HEK293 (cell line): ENCODE measurements at regions not wholly inside any gene's neighbourhood (a gene's known extent, or its start where the extent isn't known, plus 50 kb on each side); places are given as distances from the start of the nearest gene placed in this dataset.

ENCODE experiments used
- CTCF ChIA-PET: fragments of 350-600 bp; formaldehyde crosslinking; extraction: SDS; loops from one replicate; lab custom pipeline; 2021; ENCODE audit warnings: antibody characterized with exemption; lab: Yijun Ruan, JAX
- POLR2A ChIA-PET: fragments of 300-600 bp; formaldehyde crosslinking; extraction: SDS; loops from one replicate; lab custom pipeline; 2020; ENCODE audit warnings: antibody characterized with exemption, inconsistent platforms; lab: Yijun Ruan, JAX
- H3K27ac ChIP-seq: fragments of 200-500 bp; sonication (Bioruptor generic); 2 replicates; pipeline ENCODE4 v1.5.1; 2014; ENCODE audit warnings: low read depth, low read length, control low read depth, inconsistent platforms; ENCODE audit errors: extremely low read depth
- H3K36me3 ChIP-seq, 2 experiments: fragments of 200-500 bp in 1 of 2; sonication (Bioruptor generic) in 1 of 2; 1 replicate in 1 of 2; 2 replicates in 1 of 2; pipeline ENCODE4 v1.5.1; 2014 to 2017; ENCODE audit warnings: inconsistent platforms in 2 of 2, low read length in 2 of 2; ENCODE audit not compliant: control insufficient read depth in 2 of 2, insufficient read depth in 1 of 2
- H3K4me1 ChIP-seq: fragments of 200-500 bp; sonication (Bioruptor generic); 2 replicates; pipeline ENCODE4 v1.5.1; 2014; ENCODE audit warnings: mild to moderate bottlenecking, low read length, inconsistent platforms; ENCODE audit not compliant: control insufficient read depth, insufficient read depth
- H3K4me3 ChIP-seq: 2 replicates; pipeline ENCODE4 v1.5.1; 2011; ENCODE audit warnings: low read depth, mild to moderate bottlenecking, control low read depth, low read length, moderate library complexity
- H3K9me3 ChIP-seq: fragments of 200-500 bp; sonication (Bioruptor generic); 2 replicates; pipeline ENCODE4 v1.5.1; 2014; ENCODE audit warnings: low read depth, low read length, inconsistent platforms; ENCODE audit not compliant: control insufficient read depth, insufficient read depth
- SCRT1 ChIP-seq: fragments of 450-650 bp; formaldehyde crosslinking; IDR thresholded peaks from 2 replicates; pipeline ENCODE4 v1.5.1; 2016; ENCODE audit warnings: missing biosample characterization, missing genetic modification characterization, borderline replicate concordance
- SCRT2 ChIP-seq: fragments of 450-650 bp; formaldehyde crosslinking; IDR thresholded peaks from 2 replicates; pipeline ENCODE4 v1.5.1; 2016; ENCODE audit warnings: missing biosample characterization, missing genetic modification characterization
- ZNF114 ChIP-seq: fragments of 450-650 bp; formaldehyde crosslinking; IDR thresholded peaks from 2 replicates; pipeline ENCODE4 v1.5.0; 2017; ENCODE audit warnings: missing biosample characterization, missing genetic modification characterization
- ZNF121 ChIP-seq: fragments of 450-650 bp; formaldehyde crosslinking; IDR thresholded peaks from 2 replicates; pipeline ENCODE4 v1.5.1; 2016; ENCODE audit warnings: missing biosample characterization, missing genetic modification characterization
- ZNF501 ChIP-seq: fragments of 450-650 bp; formaldehyde crosslinking; IDR thresholded peaks from 2 replicates; pipeline ENCODE4 v1.5.1; 2016; ENCODE audit warnings: missing biosample characterization, missing genetic modification characterization
- ZNF558 ChIP-seq: fragments of 450-650 bp; formaldehyde crosslinking; IDR thresholded peaks from 2 replicates; pipeline ENCODE4 v1.5.1; 2016; ENCODE audit warnings: missing biosample characterization, missing genetic modification characterization
- ZNF571 ChIP-seq: fragments of 450-650 bp; formaldehyde crosslinking; IDR thresholded peaks from 2 replicates; pipeline ENCODE4 v1.5.0; 2017; ENCODE audit warnings: missing biosample characterization, missing genetic modification characterization
- ZNF629 ChIP-seq: fragments of 450-650 bp; formaldehyde crosslinking; IDR thresholded peaks from 2 replicates; pipeline ENCODE4 v1.5.1; 2017; ENCODE audit warnings: missing biosample characterization, missing genetic modification characterization
- ZNF664 ChIP-seq: fragments of 450-650 bp; formaldehyde crosslinking; IDR thresholded peaks from 2 replicates; pipeline ENCODE4 v1.5.1; 2016; ENCODE audit warnings: missing biosample characterization, missing genetic modification characterization
- TF ChIP-seq, protein P1 (sequence below): fragments of 450-650 bp; IDR thresholded peaks from 2 replicates; pipeline ENCODE4 v1.5.1; 2018; ENCODE audit warnings: missing biosample characterization, missing genetic modification characterization
- TF ChIP-seq, protein P2 (sequence below): fragments of 450-650 bp; formaldehyde crosslinking; IDR thresholded peaks from 2 replicates; pipeline ENCODE4 v1.5.1; 2017; ENCODE audit warnings: missing biosample characterization, mild to moderate bottlenecking, missing genetic modification characterization, moderate library complexity
- TF ChIP-seq, protein P3 (sequence below): fragments of 450-650 bp; formaldehyde crosslinking; IDR thresholded peaks from 2 replicates; pipeline ENCODE4 v1.5.1; 2016; ENCODE audit warnings: missing biosample characterization, missing genetic modification characterization
- TF ChIP-seq, protein P4 (sequence below): fragments of 450-650 bp; formaldehyde crosslinking; IDR thresholded peaks from 2 replicates; pipeline ENCODE4 v1.5.1; 2016; ENCODE audit warnings: missing biosample characterization, missing genetic modification characterization
- TF ChIP-seq, protein P5 (sequence below): fragments of 450-650 bp; formaldehyde crosslinking; IDR thresholded peaks from 2 replicates; pipeline ENCODE4 v1.5.1; 2016; ENCODE audit warnings: missing biosample characterization, missing genetic modification characterization, borderline replicate concordance
- TF ChIP-seq, protein P6 (sequence below): fragments of 450-650 bp; formaldehyde crosslinking; IDR thresholded peaks from 2 replicates; pipeline ENCODE4 v1.5.1; 2016; ENCODE audit warnings: missing biosample characterization, missing genetic modification characterization, low read depth

DNA sequence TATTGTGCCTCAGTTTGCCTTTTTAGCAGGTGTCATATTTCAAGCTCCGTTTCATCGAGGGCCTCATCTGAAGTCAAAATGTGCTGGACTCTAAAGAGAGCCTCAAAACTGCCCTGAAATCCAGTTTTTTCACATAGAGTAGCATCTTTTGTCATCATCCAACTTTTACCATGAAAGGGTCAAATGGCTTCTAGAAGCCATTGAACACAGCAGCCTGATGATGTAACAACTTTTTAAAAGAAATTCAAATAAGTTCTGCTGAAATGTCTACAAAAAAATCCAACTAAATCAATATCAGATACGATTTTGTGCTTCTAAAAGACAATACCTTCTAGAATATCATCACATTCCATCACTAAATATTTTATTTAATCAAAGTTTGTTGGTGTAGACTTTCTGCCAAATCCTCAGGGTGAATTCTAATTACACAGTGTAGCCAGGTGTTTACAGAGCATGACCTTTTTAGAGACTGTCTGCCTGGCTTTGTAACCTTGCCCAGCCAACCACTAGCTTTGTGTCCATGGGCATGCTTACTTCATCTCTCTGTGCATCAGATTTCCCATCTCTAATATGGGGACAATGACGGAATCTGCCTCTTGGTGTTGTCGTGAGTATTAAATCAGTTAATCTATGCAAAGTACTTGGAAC lies 505.0 kb downstream of the EBF1 start:
- TF ChIP-seq ZNF558 (tag by site-specific recombination) (no peak), ZNF664 (tag by site-specific recombination) (no peak), ZNF121 (tag by site-specific recombination) (no peak)
- TF ChIP-seq, protein P1, sequence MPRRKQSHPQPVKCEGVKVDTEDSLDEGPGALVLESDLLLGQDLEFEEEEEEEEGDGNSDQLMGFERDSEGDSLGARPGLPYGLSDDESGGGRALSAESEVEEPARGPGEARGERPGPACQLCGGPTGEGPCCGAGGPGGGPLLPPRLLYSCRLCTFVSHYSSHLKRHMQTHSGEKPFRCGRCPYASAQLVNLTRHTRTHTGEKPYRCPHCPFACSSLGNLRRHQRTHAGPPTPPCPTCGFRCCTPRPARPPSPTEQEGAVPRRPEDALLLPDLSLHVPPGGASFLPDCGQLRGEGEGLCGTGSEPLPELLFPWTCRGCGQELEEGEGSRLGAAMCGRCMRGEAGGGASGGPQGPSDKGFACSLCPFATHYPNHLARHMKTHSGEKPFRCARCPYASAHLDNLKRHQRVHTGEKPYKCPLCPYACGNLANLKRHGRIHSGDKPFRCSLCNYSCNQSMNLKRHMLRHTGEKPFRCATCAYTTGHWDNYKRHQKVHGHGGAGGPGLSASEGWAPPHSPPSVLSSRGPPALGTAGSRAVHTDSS (tag by site-specific recombination), result 0 out of 2 replicates have a peak, but pooled peaks have one; percentile 14
- Histone ChIP-seq H3K9me3 (no peaks in the 10 kb centered on the region), H3K36me3 (no peaks in the 10 kb centered on the region), H3K27ac (no peak overlapping the region), H3K4me1 (peaks cover 18% of the 10 kb centered on the region), H3K4me3 (no peak overlapping the region)
- CTCF ChIA-PET, result interaction anchor here (0.6 to 1.3 kb wide), 3 partner anchors 9 to 1289 kb away, joined by 3 read pairs; no protein-coding TSS in a partner anchor
- POLR2A ChIA-PET, result interaction anchor here (0.5 kb wide), 1 partner anchor 101 kb away, joined by 4 read pairs; no protein-coding TSS in a partner anchor

DNA sequence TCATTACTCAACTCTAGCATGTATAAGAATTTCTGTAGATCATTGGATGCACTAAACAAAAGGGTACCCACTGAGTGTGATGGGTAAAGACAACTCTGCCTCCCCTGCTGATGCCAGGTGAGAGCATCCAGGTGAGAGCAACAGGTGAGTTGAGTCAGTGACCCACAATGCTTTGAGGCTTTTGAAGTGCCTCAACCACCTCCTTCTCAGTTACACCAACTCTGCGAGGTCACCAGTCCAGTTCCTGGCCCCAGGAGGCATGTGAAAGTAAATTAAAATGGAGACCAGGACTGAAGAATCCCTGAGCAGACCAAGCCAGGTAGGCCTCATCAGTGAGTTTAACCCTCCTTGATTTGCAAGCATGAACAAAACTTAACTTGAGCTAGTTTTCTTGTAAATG lies 505.8 kb downstream of the EBF1 start:
- Histone ChIP-seq H3K4me3 (no peak overlapping the region), H3K4me1 (peaks cover 23% of the 10 kb centered on the region), H3K36me3 (no peaks in the 10 kb centered on the region), H3K27ac (no peak overlapping the region), H3K9me3 (no peaks in the 10 kb centered on the region)
- ChIA-PET CTCF (interaction anchor here (1.3 kb wide), 1 partner anchor 8 kb away, joined by 3 read pairs; no protein-coding TSS in a partner anchor), POLR2A (no interaction called here)
- peak; percentile 71 for TF ChIP-seq SCRT2 (tag by site-specific recombination)
- TF ChIP-seq, protein P2, sequence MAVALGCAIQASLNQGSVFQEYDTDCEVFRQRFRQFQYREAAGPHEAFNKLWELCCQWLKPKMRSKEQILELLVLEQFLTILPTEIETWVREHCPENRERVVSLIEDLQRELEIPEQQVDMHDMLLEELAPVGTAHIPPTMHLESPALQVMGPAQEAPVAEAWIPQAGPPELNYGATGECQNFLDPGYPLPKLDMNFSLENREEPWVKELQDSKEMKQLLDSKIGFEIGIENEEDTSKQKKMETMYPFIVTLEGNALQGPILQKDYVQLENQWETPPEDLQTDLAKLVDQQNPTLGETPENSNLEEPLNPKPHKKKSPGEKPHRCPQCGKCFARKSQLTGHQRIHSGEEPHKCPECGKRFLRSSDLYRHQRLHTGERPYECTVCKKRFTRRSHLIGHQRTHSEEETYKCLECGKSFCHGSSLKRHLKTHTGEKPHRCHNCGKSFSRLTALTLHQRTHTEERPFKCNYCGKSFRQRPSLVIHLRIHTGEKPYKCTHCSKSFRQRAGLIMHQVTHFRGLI, result no peak

DNA sequence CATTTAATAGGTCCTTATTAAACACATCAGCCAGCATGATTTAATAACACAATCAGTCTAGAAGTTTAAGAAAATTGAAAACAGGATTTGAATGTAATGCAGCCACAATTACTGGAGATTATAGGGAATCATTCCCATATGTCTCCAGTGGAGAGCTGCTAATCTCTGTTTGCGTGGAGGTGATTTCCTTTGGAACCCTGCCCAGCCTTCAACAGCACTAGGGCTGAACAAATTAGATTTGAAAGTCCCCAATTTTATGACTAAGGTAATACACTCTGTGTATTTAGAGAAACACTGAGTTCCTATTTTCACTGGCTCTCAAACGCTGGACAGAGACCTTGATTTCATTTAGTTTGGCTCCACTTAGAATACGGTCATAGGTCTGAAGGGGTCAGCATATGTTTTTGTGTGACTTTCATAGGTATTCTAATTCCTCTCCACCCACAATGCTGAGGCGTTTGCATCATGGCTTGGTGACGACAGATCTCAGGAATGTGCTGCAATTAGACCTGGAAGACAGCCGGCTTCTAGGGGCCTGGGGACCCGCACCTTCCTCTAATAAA lies 508.3 kb downstream of the EBF1 start:
- POLR2A ChIA-PET, result no interaction called here
- CTCF ChIA-PET, result interaction anchor here (0.6 to 0.7 kb wide), 2 partner anchors 483 to 517 kb away, joined by 3 read pairs; no protein-coding TSS in a partner anchor
- Histone ChIP-seq H3K36me3 (no peaks in the 10 kb centered on the region), H3K4me3 (no peak overlapping the region), H3K27ac (no peak overlapping the region; the same call in 1 of the 2 replicates), H3K4me1 (peaks cover 23% of the 10 kb centered on the region), H3K9me3 (no peaks in the 10 kb centered on the region)
- TF ChIP-seq, protein P3, sequence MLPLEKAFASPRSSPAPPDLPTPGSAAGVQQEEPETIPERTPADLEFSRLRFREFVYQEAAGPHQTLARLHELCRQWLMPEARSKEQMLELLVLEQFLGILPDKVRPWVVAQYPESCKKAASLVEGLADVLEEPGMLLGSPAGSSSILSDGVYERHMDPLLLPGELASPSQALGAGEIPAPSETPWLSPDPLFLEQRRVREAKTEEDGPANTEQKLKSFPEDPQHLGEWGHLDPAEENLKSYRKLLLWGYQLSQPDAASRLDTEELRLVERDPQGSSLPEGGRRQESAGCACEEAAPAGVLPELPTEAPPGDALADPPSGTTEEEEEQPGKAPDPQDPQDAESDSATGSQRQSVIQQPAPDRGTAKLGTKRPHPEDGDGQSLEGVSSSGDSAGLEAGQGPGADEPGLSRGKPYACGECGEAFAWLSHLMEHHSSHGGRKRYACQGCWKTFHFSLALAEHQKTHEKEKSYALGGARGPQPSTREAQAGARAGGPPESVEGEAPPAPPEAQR (tag by site-specific recombination), result no peak
- peak; percentile 54; the same call in 1 of the 2 replicates for TF ChIP-seq ZNF501 (tag by site-specific recombination)
- TF ChIP-seq ZNF571, result no peak
- TF ChIP-seq, protein P4, sequence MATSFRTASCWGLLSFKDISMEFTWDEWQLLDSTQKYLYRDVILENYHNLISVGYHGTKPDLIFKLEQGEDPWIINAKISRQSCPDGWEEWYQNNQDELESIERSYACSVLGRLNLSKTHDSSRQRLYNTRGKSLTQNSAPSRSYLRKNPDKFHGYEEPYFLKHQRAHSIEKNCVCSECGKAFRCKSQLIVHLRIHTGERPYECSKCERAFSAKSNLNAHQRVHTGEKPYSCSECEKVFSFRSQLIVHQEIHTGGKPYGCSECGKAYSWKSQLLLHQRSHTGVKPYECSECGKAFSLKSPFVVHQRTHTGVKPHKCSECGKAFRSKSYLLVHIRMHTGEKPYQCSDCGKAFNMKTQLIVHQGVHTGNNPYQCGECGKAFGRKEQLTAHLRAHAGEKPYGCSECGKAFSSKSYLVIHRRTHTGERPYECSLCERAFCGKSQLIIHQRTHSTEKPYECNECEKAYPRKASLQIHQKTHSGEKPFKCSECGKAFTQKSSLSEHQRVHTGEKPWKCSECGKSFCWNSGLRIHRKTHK (tag by site-specific recombination), result no peak
- TF ChIP-seq, protein P5, sequence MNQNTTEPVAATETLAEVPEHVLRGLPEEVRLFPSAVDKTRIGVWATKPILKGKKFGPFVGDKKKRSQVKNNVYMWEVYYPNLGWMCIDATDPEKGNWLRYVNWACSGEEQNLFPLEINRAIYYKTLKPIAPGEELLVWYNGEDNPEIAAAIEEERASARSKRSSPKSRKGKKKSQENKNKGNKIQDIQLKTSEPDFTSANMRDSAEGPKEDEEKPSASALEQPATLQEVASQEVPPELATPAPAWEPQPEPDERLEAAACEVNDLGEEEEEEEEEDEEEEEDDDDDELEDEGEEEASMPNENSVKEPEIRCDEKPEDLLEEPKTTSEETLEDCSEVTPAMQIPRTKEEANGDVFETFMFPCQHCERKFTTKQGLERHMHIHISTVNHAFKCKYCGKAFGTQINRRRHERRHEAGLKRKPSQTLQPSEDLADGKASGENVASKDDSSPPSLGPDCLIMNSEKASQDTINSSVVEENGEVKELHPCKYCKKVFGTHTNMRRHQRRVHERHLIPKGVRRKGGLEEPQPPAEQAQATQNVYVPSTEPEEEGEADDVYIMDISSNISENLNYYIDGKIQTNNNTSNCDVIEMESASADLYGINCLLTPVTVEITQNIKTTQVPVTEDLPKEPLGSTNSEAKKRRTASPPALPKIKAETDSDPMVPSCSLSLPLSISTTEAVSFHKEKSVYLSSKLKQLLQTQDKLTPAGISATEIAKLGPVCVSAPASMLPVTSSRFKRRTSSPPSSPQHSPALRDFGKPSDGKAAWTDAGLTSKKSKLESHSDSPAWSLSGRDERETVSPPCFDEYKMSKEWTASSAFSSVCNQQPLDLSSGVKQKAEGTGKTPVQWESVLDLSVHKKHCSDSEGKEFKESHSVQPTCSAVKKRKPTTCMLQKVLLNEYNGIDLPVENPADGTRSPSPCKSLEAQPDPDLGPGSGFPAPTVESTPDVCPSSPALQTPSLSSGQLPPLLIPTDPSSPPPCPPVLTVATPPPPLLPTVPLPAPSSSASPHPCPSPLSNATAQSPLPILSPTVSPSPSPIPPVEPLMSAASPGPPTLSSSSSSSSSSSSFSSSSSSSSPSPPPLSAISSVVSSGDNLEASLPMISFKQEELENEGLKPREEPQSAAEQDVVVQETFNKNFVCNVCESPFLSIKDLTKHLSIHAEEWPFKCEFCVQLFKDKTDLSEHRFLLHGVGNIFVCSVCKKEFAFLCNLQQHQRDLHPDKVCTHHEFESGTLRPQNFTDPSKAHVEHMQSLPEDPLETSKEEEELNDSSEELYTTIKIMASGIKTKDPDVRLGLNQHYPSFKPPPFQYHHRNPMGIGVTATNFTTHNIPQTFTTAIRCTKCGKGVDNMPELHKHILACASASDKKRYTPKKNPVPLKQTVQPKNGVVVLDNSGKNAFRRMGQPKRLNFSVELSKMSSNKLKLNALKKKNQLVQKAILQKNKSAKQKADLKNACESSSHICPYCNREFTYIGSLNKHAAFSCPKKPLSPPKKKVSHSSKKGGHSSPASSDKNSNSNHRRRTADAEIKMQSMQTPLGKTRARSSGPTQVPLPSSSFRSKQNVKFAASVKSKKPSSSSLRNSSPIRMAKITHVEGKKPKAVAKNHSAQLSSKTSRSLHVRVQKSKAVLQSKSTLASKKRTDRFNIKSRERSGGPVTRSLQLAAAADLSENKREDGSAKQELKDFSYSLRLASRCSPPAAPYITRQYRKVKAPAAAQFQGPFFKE (tag by site-specific recombination), result no peak
- TF ChIP-seq ZNF629 (tag by site-specific recombination), result peak; percentile 83
- no peak for TF ChIP-seq SCRT1 (tag by site-specific recombination)
- TF ChIP-seq ZNF114 (tag by site-specific recombination), result no peak
- TF ChIP-seq, protein P6, sequence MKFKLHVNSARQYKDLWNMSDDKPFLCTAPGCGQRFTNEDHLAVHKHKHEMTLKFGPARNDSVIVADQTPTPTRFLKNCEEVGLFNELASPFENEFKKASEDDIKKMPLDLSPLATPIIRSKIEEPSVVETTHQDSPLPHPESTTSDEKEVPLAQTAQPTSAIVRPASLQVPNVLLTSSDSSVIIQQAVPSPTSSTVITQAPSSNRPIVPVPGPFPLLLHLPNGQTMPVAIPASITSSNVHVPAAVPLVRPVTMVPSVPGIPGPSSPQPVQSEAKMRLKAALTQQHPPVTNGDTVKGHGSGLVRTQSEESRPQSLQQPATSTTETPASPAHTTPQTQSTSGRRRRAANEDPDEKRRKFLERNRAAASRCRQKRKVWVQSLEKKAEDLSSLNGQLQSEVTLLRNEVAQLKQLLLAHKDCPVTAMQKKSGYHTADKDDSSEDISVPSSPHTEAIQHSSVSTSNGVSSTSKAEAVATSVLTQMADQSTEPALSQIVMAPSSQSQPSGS (tag by site-specific recombination), result no peak
